Activated CD4-positive, alpha-beta T cell treated with anti-CD3 and anti-CD28 coated beads, Interleukin-2, amount 50 U/mL, for 48 hours (primary cell): ENCODE measurements at regions not wholly inside any gene's neighbourhood (a gene's known extent, or its start where the extent isn't known, plus 50 kb on each side); places are given as distances from the start of the nearest gene placed in this dataset.
"Not testable (repeated sequence)": the region's sequence is repeated elsewhere in the genome, so short reads cannot be mapped to it uniquely, and the experiment has no call there.

Source experiments
- DNase-seq, 2 experiments: peaks; one replicate each; pipeline ENCODE4 v3.0.0-alpha.2; 2020

DNA sequence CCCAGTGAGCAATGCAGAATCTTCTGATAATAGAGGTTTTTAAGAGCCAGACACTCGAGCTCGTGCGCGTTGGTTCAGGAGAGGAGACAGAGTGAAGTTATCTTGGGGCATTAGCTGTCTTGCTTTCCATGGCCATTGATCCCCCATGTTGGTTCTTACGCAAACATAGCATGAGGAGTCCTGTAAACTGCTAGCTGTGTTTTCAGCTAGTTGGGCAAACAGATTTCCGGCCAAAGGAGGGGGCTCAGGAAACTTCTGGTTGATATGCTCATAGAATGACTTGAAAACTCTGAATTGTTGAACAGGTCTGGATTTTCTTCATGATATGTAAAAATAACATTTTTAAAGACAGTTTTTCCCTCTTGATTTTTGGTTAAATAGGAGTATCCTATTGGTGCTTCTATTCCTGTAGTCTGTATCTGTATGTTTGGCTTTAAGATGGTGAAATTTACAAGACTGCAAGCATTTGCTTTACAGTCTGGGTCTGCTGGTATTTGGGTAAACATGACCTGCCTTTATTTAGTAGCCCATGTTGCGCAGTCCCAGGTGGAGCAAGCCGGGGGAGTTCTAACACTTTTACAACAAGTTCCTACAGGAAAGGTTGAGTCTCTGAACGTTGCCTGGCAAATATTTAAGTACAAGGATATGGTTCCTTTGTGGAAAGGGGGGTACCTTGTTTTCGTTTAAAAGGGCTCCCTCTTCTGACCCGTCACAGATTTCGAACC is 218.4 kb upstream of the KCND2 start:
- no peak for DNase-seq

DNA sequence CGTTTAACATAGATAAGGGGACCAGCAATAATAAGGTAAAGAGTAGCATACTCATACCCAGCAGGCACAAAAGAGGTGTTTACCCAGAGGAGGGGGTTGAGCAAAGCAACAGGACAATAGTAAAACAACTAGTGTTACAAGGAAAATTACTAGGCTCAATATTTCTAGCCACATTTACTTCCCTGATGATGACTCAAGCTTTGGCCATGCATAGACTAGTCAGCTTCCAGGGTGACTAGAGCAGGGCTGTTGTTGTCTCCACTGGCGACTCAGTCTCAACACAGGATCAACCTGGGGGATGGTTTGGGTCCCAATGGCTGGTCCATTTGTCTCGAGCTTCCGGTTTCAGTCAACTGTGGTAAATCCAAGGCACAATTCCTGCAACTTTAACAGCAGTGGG is 217.7 kb upstream of the KCND2 start:
- no peak for DNase-seq

DNA sequence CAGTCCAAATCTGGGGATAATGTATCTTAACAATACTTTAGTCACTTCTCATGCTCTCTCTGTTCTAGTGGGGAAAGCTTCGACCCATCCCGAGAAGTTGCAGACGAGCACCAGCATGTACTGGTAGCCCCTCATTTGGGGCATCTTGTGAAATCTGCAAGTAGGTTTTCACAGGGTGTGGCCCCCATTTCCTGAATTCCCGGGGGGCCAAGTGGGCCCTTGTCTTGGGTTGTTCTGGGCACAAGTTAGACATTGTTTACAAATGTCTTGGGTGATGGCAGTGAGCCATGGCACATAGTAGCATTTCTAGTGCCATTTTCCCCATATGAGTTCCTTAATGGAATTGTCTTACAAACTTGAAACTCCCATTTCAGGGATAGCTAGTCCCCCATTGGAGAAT is 216.7 kb upstream of the KCND2 start:
- DNase-seq, result no peak

DNA sequence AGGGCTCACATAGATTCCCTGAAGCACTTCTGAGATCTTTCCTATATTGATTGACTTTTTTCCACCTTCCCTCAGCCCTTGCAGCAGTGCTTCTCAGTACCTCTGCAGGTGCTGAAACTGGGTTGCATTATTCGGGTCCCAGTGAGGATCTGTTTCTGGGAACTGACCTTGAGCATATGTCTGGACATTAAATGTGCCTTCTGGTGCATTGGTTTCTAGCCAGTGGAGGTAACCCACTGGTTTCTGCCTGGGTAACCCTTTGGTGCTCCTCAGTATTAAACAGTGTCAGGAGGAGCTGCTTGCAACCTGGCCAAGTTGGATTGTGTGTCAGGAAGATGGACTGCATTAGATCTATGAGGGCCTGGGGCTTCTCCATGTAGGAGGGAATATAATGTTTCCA is 213.3 kb upstream of the KCND2 start:
- DNase-seq, result no peak

DNA sequence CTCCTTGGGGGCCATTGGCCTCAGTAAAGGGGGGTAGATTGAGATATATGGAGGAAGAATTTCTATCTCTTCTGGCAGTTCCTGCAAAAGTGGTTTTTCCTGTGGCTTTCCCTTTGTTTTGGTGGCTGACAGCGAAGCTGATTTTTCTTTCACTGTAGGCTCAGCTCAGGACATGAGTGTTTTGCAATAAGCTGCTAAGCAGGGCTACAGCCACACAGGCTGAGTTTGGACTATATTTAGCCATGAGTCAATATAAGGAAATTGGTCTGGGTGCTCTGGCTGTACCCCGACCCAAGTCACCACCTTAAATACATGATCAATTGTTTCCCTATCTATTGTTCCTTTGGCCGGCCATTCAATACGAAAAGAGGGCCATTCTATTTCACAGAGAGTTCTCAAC is 212.7 kb upstream of the KCND2 start:
- DNase-seq, result no peak

DNA sequence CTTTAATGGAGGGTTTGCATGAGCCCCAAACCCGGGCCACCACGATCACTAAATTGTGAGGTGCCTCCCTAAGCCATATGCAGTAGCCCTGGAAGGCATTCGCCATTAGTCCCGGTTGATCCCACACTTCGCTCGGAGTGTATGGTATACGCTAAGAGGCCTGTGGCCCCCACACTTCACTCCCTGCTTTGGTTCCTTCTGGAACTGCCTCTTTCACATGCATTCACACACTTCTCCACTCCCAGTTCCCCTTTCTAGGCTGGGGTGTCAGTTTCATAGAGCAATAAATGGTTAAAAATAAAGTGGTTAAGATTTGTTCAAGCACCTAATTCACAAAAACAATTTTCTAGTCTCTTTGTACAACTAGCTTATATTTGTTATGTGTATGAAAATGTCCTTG is 212.1 kb upstream of the KCND2 start:
- DNase-seq, result no peak

DNA sequence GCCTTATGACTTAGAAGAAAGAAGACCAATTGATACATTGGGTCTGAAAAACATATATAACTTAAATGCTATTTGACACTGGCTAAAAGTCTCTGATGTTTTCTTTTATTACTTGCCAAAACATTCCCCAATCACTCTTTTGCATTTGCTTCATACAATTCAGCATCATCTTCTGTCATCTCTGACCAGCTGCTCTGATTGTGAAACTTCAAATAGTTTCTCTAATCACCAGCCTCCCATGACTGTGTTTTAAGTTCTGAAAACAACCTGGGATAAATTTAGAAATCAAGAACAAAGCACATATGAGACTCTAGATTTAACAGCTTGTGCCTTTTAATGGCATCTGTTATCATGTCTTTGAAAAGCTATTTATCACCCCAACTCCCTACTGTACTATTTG is 208.4 kb upstream of the KCND2 start:
- DNase-seq, result no peak

DNA sequence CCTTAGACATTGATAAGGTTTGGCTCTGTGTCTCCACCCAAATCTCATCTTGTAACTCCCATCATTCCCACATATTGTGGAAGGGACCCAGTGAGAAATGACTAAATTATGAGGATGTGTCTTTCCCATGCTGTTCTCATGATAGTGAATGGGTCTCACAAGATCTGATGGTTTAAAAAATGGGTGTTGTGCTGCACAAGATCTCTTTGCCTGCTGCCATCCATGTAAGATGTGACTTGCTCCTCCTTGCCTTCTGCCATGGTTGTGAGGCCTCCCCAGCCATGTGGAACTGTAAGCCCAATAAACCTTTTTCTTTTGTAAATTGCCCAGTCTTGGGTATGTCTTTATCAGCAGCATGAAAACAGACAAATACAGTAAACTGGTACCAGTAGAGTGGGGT is 206.1 kb upstream of the KCND2 start:
- DNase-seq, result not testable (repeated sequence)

DNA sequence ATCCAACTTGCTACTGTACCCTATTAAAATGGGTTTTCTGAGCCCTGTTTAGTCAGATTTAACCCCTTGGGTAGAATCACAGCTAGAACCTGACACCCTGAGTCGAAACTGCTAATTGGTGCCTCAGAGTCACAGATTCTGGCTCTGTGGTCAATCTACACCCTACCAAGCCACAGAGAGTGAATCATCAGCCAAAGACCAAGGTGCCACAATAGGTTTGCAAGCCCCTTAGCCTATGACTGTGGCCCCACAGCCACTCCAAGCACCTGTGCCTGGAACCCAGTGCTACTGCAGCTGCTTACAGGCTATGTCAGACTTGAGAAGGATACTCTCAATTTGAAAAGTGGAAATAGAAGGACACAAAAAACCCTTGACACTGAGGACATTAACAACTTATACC is 202.8 kb upstream of the KCND2 start:
- no peak for DNase-seq

DNA sequence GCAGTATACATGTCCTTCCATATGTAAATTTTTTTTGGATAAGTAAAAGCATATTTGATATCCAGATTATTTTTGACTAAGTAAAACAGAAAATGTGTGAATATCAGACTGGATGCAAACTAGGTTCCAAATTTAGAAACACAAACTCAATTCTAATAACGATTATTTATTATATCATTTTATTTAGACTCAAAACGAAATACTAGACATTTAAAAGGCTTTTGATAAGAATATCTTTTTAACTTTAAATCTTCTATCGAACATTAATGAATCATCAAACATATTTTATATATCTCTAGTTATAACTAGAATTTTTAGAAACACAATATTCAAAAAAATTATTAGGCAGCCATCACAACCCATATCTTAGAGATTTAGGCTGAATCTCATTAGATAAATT is 195.2 kb upstream of the KCND2 start:
- no peak for DNase-seq

DNA sequence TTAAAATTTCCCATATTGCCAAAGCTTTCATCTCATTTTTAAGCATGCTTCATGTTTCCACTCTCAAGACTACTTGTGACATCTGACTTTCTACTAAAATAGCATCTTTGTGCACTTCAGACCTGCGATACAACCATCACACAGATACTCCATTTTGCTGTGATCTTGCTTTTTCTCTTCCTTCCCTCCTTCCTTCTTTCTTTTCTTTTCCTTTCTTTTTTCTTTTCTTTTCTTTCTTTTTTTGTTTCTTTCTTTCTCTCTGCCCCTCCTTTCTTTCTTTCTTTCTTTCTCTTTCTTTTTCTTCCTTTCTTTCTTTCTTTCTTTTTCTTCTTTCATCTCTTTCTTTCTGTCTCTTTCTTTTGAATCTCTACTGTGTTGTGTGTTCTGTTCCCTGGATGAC is 194.0 kb upstream of the KCND2 start:
- no peak for DNase-seq

DNA sequence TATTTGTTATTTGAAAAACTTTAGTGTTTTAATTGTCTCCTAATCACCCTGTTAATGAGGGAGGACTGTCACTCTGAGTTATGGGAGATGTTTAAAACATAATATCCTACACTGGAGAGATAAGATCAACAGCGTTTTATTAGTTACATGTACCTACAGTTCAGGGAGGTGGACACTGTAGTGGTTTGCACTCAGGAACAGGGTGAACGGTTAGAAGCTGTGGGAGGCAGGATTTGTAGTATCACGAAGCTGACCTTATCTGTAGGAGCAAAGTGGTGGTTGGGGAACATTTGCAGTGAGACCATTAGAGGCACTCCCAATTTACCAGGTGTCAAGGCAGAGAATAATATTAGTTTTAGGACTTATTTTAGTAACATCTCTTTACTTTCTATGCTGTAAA is 193.3 kb upstream of the KCND2 start:
- DNase-seq, result no peak

DNA sequence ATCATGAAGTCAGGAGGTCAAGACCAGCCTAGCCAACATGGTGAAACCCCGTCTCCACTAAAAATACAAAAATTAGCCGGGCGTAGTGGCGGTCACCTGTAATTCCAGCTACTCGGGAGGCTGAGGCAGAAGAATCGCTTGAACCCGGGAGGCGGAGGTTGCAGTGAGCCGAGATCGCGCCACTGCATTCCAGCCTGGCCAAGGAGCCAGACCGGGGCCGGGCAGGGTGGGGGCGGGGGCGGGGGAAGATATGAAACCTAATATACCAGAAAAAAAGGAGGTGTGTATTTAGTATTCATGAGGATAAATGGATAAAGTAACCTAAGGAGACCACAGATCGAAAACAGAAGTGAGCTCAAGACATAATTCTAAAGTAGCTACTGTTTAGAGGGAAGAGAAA is 186.5 kb upstream of the KCND2 start:
- not testable (repeated sequence) for DNase-seq

DNA sequence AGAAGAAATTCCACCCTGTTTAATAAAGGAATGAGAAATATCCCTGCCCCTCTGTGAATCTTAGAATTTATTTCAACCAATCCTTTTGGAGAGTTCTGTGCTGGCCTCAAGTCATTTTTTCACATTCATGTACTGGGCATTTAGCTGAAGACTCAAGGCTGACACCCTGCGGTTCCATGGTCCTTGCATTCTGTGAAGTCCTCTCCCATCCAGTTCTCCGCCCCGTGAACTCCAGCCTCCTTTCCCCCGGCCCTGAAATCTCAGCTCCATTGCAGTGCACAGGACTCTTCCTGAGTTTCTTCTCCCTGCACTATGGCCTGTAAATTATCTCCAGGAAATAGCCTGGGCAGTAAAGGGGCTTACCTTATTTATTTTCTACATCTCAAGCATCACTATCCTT is 183.0 kb upstream of the KCND2 start:
- no peak for DNase-seq

DNA sequence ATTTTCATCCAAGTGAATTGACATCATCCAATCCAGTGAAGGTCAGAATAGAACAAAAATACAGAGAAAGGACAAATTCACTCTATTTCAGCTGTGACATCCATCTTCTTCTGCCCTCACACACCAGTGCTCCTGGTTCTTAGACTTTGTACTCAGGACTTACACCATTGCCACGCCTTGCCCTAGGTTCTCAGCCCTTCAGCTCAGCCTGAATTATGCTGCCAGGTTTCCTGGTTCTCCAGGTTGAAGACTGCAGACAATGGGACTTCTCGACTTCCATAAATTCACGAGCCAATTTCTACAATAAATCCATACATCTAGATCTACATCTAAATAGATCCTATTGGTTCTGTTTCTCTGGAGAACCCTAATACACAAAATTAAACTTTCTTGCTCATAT is 181.2 kb upstream of the KCND2 start:
- no peak for DNase-seq

DNA sequence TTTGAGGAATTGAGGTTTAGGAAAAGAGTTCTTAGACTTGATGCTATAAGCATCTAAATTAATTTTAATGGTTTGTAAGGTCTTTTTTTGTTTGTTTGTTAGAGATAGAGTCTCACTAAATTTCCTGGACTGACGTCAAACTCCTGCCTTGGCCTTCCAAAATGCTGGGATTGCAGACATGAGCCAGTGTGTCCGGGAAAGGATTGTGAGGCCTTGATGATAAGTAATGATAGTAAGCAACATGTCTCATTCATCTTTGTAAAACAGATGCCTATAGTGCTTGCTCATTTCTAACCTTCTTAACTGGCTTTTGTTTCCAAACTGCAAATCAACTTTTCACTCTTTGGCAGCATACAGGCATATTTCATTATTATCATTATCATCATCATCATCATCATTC is 176.0 kb upstream of the KCND2 start:
- no peak for DNase-seq

DNA sequence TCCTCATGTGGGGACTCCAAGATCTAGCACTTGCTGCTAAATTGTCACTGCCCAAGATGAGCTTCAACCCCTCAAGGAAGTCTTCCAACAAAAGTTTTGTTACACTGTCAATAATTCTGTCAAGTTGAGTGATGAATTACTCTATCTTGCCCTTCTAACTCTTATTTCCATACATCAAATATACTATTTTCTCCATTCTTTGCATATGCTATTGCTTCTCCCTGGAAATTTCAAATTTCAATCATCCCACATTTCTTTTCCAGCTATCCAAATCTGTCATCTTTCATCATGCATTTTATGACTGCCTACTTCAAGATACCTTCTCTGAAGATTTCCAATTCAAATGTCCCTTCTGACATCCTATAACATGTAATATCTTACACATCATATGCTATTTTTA is 175.2 kb upstream of the KCND2 start:
- DNase-seq, result no peak

DNA sequence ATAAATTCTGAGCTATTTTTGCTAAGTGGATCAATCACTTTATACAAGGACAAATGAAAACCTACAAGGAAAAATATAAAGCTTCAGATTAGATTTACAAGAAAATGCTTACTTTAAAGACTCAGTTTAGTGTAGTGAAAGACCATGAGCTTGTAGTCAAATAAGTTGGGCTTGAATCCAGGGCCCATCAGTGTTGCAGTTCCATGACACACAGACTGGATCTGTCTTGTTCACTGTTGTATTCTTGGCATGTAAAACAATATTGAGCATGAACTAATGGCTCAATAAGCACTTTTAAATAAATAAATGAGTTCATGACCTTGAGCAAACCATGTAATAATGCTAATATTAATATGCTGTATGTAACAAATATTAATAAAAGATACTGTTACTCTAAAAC is 164.6 kb upstream of the KCND2 start:
- DNase-seq, result no peak

DNA sequence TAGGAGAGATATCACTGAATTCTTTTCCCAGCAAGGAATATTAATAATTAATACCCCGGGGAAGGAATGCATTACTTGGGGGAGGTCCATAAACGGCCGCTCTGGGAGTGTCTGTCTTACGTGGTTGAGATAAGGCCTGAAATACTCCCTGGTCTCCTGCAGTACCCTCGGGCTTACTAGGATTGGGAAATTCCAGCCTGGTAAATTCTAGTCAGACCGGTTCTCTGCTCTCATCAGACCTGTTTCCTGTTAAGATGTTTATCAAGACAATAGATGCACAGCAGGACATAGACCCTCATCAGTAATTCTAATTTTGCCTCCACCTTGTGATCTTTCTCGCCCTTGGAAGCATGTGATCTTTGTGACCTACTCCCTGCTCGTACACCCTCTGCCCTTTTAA is 162.8 kb upstream of the KCND2 start:
- no peak for DNase-seq

DNA sequence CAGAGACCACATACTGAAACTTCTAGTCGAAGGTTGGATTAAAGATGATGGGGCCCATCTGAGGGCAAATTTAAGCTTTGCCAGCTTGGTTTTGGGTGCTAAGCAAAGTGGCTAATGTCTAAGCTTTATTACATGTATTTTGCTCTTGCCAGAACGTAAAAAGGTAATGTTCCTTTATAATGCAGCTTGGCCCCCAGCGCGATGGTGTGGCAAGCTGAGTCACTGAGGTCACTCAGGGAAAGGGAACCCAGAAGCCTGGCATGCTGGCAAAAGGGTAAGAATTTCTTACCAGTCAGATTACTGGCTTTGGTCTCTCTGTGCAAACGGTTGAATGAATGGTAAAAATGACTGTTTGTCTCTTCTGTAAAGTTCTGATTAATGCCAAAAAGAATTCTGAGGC is 158.3 kb upstream of the KCND2 start:
- no peak for DNase-seq

DNA sequence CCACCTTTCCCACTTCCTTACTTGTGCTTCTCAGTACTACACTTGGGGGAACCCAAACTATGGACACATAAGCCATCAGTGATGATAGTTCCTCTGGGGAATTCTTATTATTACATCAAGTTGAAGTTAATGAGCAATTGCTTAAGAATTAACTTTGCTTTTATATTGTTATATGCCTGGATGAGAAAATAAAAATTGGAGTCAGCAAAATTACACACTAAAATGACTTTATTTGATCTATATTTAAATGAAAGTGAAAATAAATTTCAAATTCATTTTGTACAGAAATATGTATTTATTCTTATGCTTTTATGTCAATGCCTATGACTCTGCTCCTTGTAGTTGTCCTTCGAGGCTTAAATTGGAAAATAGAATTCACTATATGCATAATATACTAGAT is 149.4 kb upstream of the KCND2 start:
- DNase-seq, result no peak

DNA sequence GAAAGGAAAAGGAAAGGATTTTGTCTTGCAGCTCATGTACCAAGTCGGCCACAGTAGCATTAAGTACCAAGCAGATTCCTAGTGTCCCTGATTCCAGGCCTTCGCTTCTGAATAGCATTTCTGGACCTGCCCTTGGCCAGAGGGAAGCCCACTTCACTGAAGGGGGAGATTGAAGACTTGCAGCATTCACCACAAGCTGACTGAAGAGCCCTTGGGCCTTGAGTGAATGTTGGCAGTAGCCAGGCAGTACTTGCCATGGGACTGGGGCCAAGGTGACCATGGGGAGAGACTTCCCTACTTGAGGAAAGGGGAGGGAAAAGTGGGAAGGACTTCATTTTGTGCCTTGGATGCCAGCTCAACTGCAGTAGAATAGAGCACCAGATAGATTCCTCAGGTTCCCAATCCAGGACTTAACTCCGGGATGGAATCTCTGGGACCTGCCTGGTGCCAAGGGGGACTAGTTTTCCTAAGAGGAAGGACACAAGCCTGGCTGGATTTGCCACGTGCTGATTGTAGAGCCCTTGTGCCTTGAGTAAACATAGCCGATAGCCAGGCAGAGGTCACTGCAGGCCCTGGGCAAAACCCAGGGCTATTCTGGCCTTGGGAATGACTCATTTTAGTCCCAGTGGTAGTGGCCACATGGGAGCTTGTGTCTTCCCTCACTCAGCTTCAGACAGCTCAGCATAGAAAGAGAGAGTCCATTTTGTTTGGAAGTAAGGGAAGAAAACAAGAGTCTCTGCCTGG is 141.7 kb upstream of the KCND2 start:
- no peak for DNase-seq

DNA sequence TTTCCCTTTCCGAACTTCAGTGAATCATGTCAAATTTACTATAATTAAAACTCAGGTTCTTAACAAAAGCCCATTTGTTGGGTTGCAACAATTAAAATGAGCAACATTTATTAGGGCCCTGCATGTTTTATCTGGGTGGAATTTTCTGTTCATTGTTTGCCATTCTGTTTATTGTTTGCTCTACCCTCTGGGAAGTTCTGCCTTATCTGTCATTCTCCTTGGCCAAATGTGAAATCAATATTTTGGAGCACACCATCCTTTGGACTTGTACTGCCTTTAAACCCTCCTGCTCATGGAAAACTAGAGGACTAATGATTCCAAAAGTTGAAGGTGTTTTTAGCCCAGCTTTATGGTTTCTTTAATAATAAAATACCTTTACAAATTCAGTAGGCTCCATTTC is 134.5 kb upstream of the KCND2 start:
- no peak for DNase-seq

DNA sequence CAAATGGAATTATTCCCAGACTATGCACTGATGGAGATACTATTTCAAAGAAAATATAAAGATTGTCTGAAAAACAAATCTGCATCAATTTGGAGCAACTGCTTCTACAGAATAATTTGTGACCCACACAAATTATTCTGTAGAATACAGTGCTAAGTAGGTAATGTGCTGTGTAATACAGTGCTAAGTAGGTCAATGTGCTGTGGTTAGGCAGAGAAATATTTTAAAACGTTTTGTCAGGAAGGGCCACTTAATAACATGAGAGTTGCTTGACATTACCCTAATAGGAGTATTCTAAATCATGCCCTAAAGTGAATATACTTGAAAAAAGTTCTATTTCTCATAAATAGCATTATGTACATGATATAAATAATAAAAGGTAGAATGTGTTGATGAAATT is 116.5 kb upstream of the KCND2 start:
- DNase-seq, result no peak

DNA sequence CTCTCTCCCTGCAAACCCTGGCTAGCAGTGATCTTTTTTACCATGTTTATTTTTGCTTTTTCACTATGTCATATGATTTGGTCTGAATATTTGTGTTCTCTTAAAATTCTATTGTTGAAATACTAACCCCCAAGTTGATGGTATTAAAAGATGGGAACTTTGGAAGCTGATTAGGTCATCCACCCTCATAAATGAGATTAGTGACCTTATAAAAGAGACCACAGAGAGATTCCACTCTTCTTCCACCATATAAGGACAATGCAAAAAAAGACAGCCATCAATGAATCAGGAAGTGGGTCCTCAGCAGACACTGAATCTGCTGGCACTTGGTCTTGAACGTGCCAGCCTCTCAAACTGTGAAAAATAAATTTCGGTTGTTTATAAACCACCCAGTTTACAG is 112.8 kb upstream of the KCND2 start:
- DNase-seq, result no peak
